ENCODE measurements at regions not wholly inside any gene's neighbourhood (a gene's known extent, or its start where the extent isn't known, plus 50 kb on each side); places are given as distances from the start of the nearest gene placed in this dataset.
"Not testable (repeated sequence)": the region's sequence is repeated elsewhere in the genome, so short reads cannot be mapped to it uniquely, and the experiment has no call there.

GRCh38 chr18:30674596-30674995 is 367.9 kb downstream of the DSC3 start:
- H3K79me2 ChIP-seq (ENCODE audit: control insufficient read depth, insufficient read depth, low read length, poor library complexity): no peaks in the 10 kb centered on the region
- no peak for DNase-seq
- no peak overlapping the region for H4K91ac ChIP-seq (ENCODE audit: low read depth, low read length)
- no peak overlapping the region for H3K4me2 ChIP-seq (ENCODE audit: low read length)
- H3K27ac ChIP-seq (ENCODE audit: low read depth, low read length): no peak overlapping the region
- H3K4ac ChIP-seq (ENCODE audit: low read depth, low read length): no peak overlapping the region
- H2AK5ac ChIP-seq (ENCODE audit: low read length): no peak overlapping the region
- no peak overlapping the region for H3K18ac ChIP-seq (ENCODE audit: low read length)
- no peak overlapping the region for H4K12ac ChIP-seq (ENCODE audit: low read depth, low read length)
- no peak overlapping the region for H3K9ac ChIP-seq (ENCODE audit: low read length)
- no peak overlapping the region for H2BK5ac ChIP-seq (ENCODE audit: low read depth, low read length, poor library complexity)
- no peak overlapping the region for H4K8ac ChIP-seq (ENCODE audit: low read depth, low read length)
- no peak overlapping the region for H3K4me3 ChIP-seq (ENCODE audit: low read depth, low read length)
- H3K79me1 ChIP-seq (ENCODE audit: low read length): no peaks in the 10 kb centered on the region
- H3K36me3 ChIP-seq (ENCODE audit: control insufficient read depth in 1 of 2, insufficient read depth in 2 of 2, low read length in 2 of 2): no peaks in the 10 kb centered on the region
- H3K14ac ChIP-seq (ENCODE audit: low read length): no peak overlapping the region
- no CpG with 5 or more reads among the region's 2 CpGs for WGBS (ENCODE audit: extremely low coverage, insufficient coverage, insufficient read length)
- H3K4me1 ChIP-seq (ENCODE audit: control insufficient read depth in 1 of 2, insufficient read depth in 2 of 2, low read length in 2 of 2): no peaks in the 10 kb centered on the region
- H2BK12ac ChIP-seq (ENCODE audit: low read length): no peak overlapping the region
- H3K23ac ChIP-seq (ENCODE audit: low read length): no peak overlapping the region
- no peaks in the 10 kb centered on the region for H3K27me3 ChIP-seq (ENCODE audit: insufficient read depth, low read length)
- no peaks in the 10 kb centered on the region for H3K9me3 ChIP-seq (ENCODE audit: insufficient read depth, low read depth, low read length)
- H2AFZ ChIP-seq (ENCODE audit: insufficient read depth, low read length, poor library complexity): no peak overlapping the region
- H2BK120ac ChIP-seq (ENCODE audit: insufficient read depth, low read length, poor library complexity): no peak overlapping the region

GRCh38 chr18:30672439-30672838 is 370.1 kb downstream of the DSC3 start:
- not testable (repeated sequence) for H2BK5ac ChIP-seq (ENCODE audit: low read depth, low read length, poor library complexity); H3K79me1 ChIP-seq (ENCODE audit: low read length); H3K79me2 ChIP-seq (ENCODE audit: control insufficient read depth, insufficient read depth, low read length, poor library complexity); H3K4me3 ChIP-seq (ENCODE audit: low read depth, low read length); H3K14ac ChIP-seq (ENCODE audit: low read length); H4K8ac ChIP-seq (ENCODE audit: low read depth, low read length); H3K9me3 ChIP-seq (ENCODE audit: insufficient read depth, low read depth, low read length); H3K36me3 ChIP-seq (ENCODE audit: control insufficient read depth in 1 of 2, insufficient read depth in 2 of 2, low read length in 2 of 2); H4K12ac ChIP-seq (ENCODE audit: low read depth, low read length); H3K4me1 ChIP-seq (ENCODE audit: control insufficient read depth in 1 of 2, insufficient read depth in 2 of 2, low read length in 2 of 2); H2AK5ac ChIP-seq (ENCODE audit: low read length); H3K27me3 ChIP-seq (ENCODE audit: insufficient read depth, low read length); H3K9ac ChIP-seq (ENCODE audit: low read length); H2BK120ac ChIP-seq (ENCODE audit: insufficient read depth, low read length, poor library complexity); H4K91ac ChIP-seq (ENCODE audit: low read depth, low read length); H3K4me2 ChIP-seq (ENCODE audit: low read length); H2BK12ac ChIP-seq (ENCODE audit: low read length); H3K18ac ChIP-seq (ENCODE audit: low read length); H2AFZ ChIP-seq (ENCODE audit: insufficient read depth, low read length, poor library complexity); H3K23ac ChIP-seq (ENCODE audit: low read length); H3K4ac ChIP-seq (ENCODE audit: low read depth, low read length); DNase-seq; H3K27ac ChIP-seq (ENCODE audit: low read depth, low read length)
- no CpG with 5 or more reads among the region's 1 CpG for WGBS (ENCODE audit: extremely low coverage, insufficient coverage, insufficient read length)

- H3K9me3 ChIP-seq (ENCODE audit: insufficient read depth, low read depth, low read length): peaks cover 7% of the 10 kb centered on the region
- no peaks in the 10 kb centered on the region for H3K4me1 ChIP-seq (ENCODE audit: control insufficient read depth in 1 of 2, insufficient read depth in 2 of 2, low read length in 2 of 2)
- H3K36me3 ChIP-seq (ENCODE audit: control insufficient read depth in 1 of 2, insufficient read depth in 2 of 2, low read length in 2 of 2): no peaks in the 10 kb centered on the region
- no peak overlapping the region for H2BK12ac ChIP-seq (ENCODE audit: low read length)
- no peak overlapping the region for H3K9ac ChIP-seq (ENCODE audit: low read length)
- H2BK5ac ChIP-seq (ENCODE audit: low read depth, low read length, poor library complexity): no peak overlapping the region
- H3K4ac ChIP-seq (ENCODE audit: low read depth, low read length): no peak overlapping the region
- H3K27ac ChIP-seq (ENCODE audit: low read depth, low read length): no peak overlapping the region
- no peak overlapping the region for H2AFZ ChIP-seq (ENCODE audit: insufficient read depth, low read length, poor library complexity)
- no peaks in the 10 kb centered on the region for H3K79me1 ChIP-seq (ENCODE audit: low read length)
- no peak overlapping the region for H3K4me3 ChIP-seq (ENCODE audit: low read depth, low read length)
- H4K8ac ChIP-seq (ENCODE audit: low read depth, low read length): no peak overlapping the region
- H3K14ac ChIP-seq (ENCODE audit: low read length): no peak overlapping the region
- H3K4me2 ChIP-seq (ENCODE audit: low read length): no peak overlapping the region
- no peaks in the 10 kb centered on the region for H3K27me3 ChIP-seq (ENCODE audit: insufficient read depth, low read length)
- H2BK120ac ChIP-seq (ENCODE audit: insufficient read depth, low read length, poor library complexity): no peak overlapping the region
- no CpG with 5 or more reads among the region's 1 CpG for WGBS (ENCODE audit: extremely low coverage, insufficient coverage, insufficient read length)
- no peak overlapping the region for H2AK5ac ChIP-seq (ENCODE audit: low read length)
- H4K91ac ChIP-seq (ENCODE audit: low read depth, low read length): no peak overlapping the region
- no peaks in the 10 kb centered on the region for H3K79me2 ChIP-seq (ENCODE audit: control insufficient read depth, insufficient read depth, low read length, poor library complexity)
- H3K23ac ChIP-seq (ENCODE audit: low read length): no peak overlapping the region
- DNase-seq: no peak
- H3K18ac ChIP-seq (ENCODE audit: low read length): no peak overlapping the region
- H4K12ac ChIP-seq (ENCODE audit: low read depth, low read length): no peak overlapping the region
Observed at GRCh38 chr18:30658306-30658705, 384.2 kb downstream of the DSC3 start.

GRCh38 chr18:30652387-30652786 is 390.2 kb downstream of the DSC3 start:
- Histone ChIP-seq H2AFZ (ENCODE audit: insufficient read depth, low read length, poor library complexity) (no peak overlapping the region), H2BK120ac (ENCODE audit: insufficient read depth, low read length, poor library complexity) (no peak overlapping the region), H3K4me1 (ENCODE audit: control insufficient read depth in 1 of 2, insufficient read depth in 2 of 2, low read length in 2 of 2) (no peaks in the 10 kb centered on the region), H3K14ac (ENCODE audit: low read length) (no peak overlapping the region), H3K27me3 (ENCODE audit: insufficient read depth, low read length) (no peaks in the 10 kb centered on the region), H3K9me3 (ENCODE audit: insufficient read depth, low read depth, low read length) (no peaks in the 10 kb centered on the region), H3K79me1 (ENCODE audit: low read length) (no peaks in the 10 kb centered on the region), H4K91ac (ENCODE audit: low read depth, low read length) (no peak overlapping the region), H3K9ac (ENCODE audit: low read length) (no peak overlapping the region), H2BK12ac (ENCODE audit: low read length) (no peak overlapping the region), H3K23ac (ENCODE audit: low read length) (no peak overlapping the region), H3K4me3 (ENCODE audit: low read depth, low read length) (no peak overlapping the region), H2AK5ac (ENCODE audit: low read length) (no peak overlapping the region), H4K8ac (ENCODE audit: low read depth, low read length) (no peak overlapping the region), H2BK5ac (ENCODE audit: low read depth, low read length, poor library complexity) (no peak overlapping the region), H3K79me2 (ENCODE audit: control insufficient read depth, insufficient read depth, low read length, poor library complexity) (no peaks in the 10 kb centered on the region), H3K4ac (ENCODE audit: low read depth, low read length) (no peak overlapping the region), H4K12ac (ENCODE audit: low read depth, low read length) (no peak overlapping the region), H3K36me3 (ENCODE audit: control insufficient read depth in 1 of 2, insufficient read depth in 2 of 2, low read length in 2 of 2) (no peaks in the 10 kb centered on the region), H3K18ac (ENCODE audit: low read length) (no peak overlapping the region), H3K4me2 (ENCODE audit: low read length) (no peak overlapping the region), H3K27ac (ENCODE audit: low read depth, low read length) (no peak overlapping the region)
- no peak for DNase-seq
- WGBS (ENCODE audit: extremely low coverage, insufficient coverage, insufficient read length): no CpG with 5 or more reads among the region's 2 CpGs

GRCh38 chr18:30650499-30650898 is 392.0 kb downstream of the DSC3 start:
- H3K4ac ChIP-seq (ENCODE audit: low read depth, low read length): no peak overlapping the region
- H3K27me3 ChIP-seq (ENCODE audit: insufficient read depth, low read length): no peaks in the 10 kb centered on the region
- no peak overlapping the region for H4K8ac ChIP-seq (ENCODE audit: low read depth, low read length)
- no peak overlapping the region for H3K4me3 ChIP-seq (ENCODE audit: low read depth, low read length)
- H3K18ac ChIP-seq (ENCODE audit: low read length): no peak overlapping the region
- H2BK5ac ChIP-seq (ENCODE audit: low read depth, low read length, poor library complexity): no peak overlapping the region
- H2AFZ ChIP-seq (ENCODE audit: insufficient read depth, low read length, poor library complexity): no peak overlapping the region
- H3K4me2 ChIP-seq (ENCODE audit: low read length): no peak overlapping the region
- no peak overlapping the region for H4K12ac ChIP-seq (ENCODE audit: low read depth, low read length)
- H3K14ac ChIP-seq (ENCODE audit: low read length): no peak overlapping the region
- H2BK12ac ChIP-seq (ENCODE audit: low read length): no peak overlapping the region
- H2AK5ac ChIP-seq (ENCODE audit: low read length): no peak overlapping the region
- DNase-seq: no peak
- H3K79me2 ChIP-seq (ENCODE audit: control insufficient read depth, insufficient read depth, low read length, poor library complexity): no peaks in the 10 kb centered on the region
- H4K91ac ChIP-seq (ENCODE audit: low read depth, low read length): no peak overlapping the region
- no peak overlapping the region for H3K27ac ChIP-seq (ENCODE audit: low read depth, low read length)
- no peaks in the 10 kb centered on the region for H3K4me1 ChIP-seq (ENCODE audit: control insufficient read depth in 1 of 2, insufficient read depth in 2 of 2, low read length in 2 of 2)
- H2BK120ac ChIP-seq (ENCODE audit: insufficient read depth, low read length, poor library complexity): no peak overlapping the region
- H3K36me3 ChIP-seq (ENCODE audit: control insufficient read depth in 1 of 2, insufficient read depth in 2 of 2, low read length in 2 of 2): no peaks in the 10 kb centered on the region
- H3K9ac ChIP-seq (ENCODE audit: low read length): no peak overlapping the region
- H3K9me3 ChIP-seq (ENCODE audit: insufficient read depth, low read depth, low read length): no peaks in the 10 kb centered on the region
- H3K79me1 ChIP-seq (ENCODE audit: low read length): no peaks in the 10 kb centered on the region
- no peak overlapping the region for H3K23ac ChIP-seq (ENCODE audit: low read length)
